DOHH2 (cell line): ENCODE measurements at regions not wholly inside any gene's neighbourhood (a gene's known extent, or its start where the extent isn't known, plus 50 kb on each side); places are given as distances from the start of the nearest gene placed in this dataset.

Source experiments
- CTCF ChIP-seq: fragments of 200-600 bp; sonication (generic); IDR thresholded peaks from one replicate; pipeline ENCODE4 v1.5.1; 2014; ENCODE audit warnings: antibody characterized with exemption, mild to moderate bottlenecking, low read depth, low read length; ENCODE audit not compliant: poor library complexity, severe bottlenecking
- EZH2phosphoT487 ChIP-seq: fragments of 200-600 bp; sonication (generic); IDR thresholded peaks from 2 replicates; pipeline ENCODE4 v1.6.1; 2017; ENCODE audit warnings: borderline replicate concordance, mild to moderate bottlenecking, antibody characterized with exemption, low read length, moderate library complexity, mixed read lengths

- no peak for TF ChIP-seq CTCF
- TF ChIP-seq EZH2phosphoT487, result no peak
Measured at GRCh38 chr16:54434859-54435258, 148.3 kb upstream of the IRX3 start.
